Vagina (tissue), 2 donors: ENCODE measurements at regions not wholly inside any gene's neighbourhood (a gene's known extent, or its start where the extent isn't known, plus 50 kb on each side); places are given as distances from the start of the nearest gene placed in this dataset.

Experiments
- DNase-seq, 2 donors: peaks; one replicate each; pipeline ENCODE4 v3.0.0-alpha.2; 2017; ENCODE audit errors: extremely low spot score in 2 of 2
- H3K27ac ChIP-seq: fragments of 200-600 bp; sonication (generic); one replicate; pipeline ENCODE4 v1.5.1; 2019
- H3K27me3 ChIP-seq: fragments of 200-600 bp; sonication (generic); one replicate; pipeline ENCODE4 v1.5.1; 2019
- H3K36me3 ChIP-seq, 2 donors: fragments of 200-600 bp; sonication (generic); one replicate each; pipeline ENCODE4 v1.5.1; 2017 to 2019
- H3K4me1 ChIP-seq: fragments of 200-600 bp; sonication (generic); one replicate; pipeline ENCODE4 v1.5.1; 2019
- H3K4me3 ChIP-seq, 2 donors: fragments of 200-600 bp; sonication (generic); 1 replicate in 1 of 2; 2 replicates in 1 of 2; pipeline ENCODE4 v1.5.1; 2016 to 2019
- H3K9me3 ChIP-seq: fragments of 200-600 bp; sonication (generic); one replicate; pipeline ENCODE4 v1.5.1; 2019
- POLR2A ChIP-seq, 2 donors: fragments of 450-650 bp; IDR thresholded peaks; one replicate each; pipeline ENCODE4 v1.6.1; 2017; ENCODE audit warnings: antibody characterized with exemption in 2 of 2, mild to moderate bottlenecking in 2 of 2, moderate library complexity in 2 of 2
- POLR2AphosphoS5 ChIP-seq, 2 donors: sonication (generic); formaldehyde crosslinking; IDR thresholded peaks; one replicate each; pipeline ENCODE4 v1.9.0; 2017; ENCODE audit warnings: antibody characterized with exemption in 2 of 2, mild to moderate bottlenecking in 2 of 2, low read depth in 1 of 2; ENCODE audit not compliant: insufficient read depth in 1 of 2
- intact Hi-C: fragments of 100-400 bp; cut with DNase I; formaldehyde crosslinking; loops from one replicate; pipeline ENCODE4 v1.15.1; 2023
- TF ChIP-seq, protein P1 (sequence below), 3 experiments: fragments of 450-650 bp in 2 of 3; fragments of 200-600 bp in 1 of 3; sonication (generic) in 1 of 3; IDR thresholded peaks; one replicate each; pipeline ENCODE4 v1.5.1; 2017 to 2019; ENCODE audit warnings: antibody characterized with exemption in 3 of 3, mild to moderate bottlenecking in 2 of 3, moderate library complexity in 2 of 3

DNA sequence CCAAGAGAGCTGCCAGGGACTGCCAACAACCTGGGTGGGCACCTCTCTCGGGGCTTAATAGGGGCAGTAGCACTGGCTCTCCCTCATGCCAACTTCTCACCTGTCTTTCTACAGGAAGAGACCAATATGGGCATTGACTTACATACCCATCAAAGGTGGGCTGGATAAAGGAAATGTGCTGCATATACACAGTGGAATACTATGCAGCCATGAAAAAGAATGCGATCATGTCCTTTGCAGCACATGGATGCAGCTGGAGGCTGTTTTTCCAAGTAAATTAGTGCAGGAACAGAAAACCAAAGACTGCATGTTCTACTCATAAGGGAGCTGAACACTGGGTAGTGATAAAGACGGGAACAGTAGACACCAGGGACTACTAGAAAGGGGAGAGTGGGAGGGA, 172.5 kb downstream of the URB2 start:
- H3K9me3 ChIP-seq: no peaks in the 10 kb centered on the region
- no peak for DNase-seq
- intact Hi-C loops: no loop called here
- TF ChIP-seq POLR2A (IDR thresholded peaks at IDR 0.05): no peak
- no peak for TF ChIP-seq POLR2AphosphoS5 (IDR thresholded peaks at IDR 0.05; ENCODE audit: insufficient read depth in 1 of 2, low read depth in 1 of 2)
- TF ChIP-seq, protein P1, sequence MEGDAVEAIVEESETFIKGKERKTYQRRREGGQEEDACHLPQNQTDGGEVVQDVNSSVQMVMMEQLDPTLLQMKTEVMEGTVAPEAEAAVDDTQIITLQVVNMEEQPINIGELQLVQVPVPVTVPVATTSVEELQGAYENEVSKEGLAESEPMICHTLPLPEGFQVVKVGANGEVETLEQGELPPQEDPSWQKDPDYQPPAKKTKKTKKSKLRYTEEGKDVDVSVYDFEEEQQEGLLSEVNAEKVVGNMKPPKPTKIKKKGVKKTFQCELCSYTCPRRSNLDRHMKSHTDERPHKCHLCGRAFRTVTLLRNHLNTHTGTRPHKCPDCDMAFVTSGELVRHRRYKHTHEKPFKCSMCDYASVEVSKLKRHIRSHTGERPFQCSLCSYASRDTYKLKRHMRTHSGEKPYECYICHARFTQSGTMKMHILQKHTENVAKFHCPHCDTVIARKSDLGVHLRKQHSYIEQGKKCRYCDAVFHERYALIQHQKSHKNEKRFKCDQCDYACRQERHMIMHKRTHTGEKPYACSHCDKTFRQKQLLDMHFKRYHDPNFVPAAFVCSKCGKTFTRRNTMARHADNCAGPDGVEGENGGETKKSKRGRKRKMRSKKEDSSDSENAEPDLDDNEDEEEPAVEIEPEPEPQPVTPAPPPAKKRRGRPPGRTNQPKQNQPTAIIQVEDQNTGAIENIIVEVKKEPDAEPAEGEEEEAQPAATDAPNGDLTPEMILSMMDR (IDR thresholded peaks at IDR 0.05): no peak
- no peak overlapping the region for H3K4me3 ChIP-seq
- H3K27ac ChIP-seq: no peak overlapping the region
- H3K36me3 ChIP-seq: no peaks in the 10 kb centered on the region
- H3K4me1 ChIP-seq: no peaks in the 10 kb centered on the region
- H3K27me3 ChIP-seq: no peaks in the 10 kb centered on the region

DNA sequence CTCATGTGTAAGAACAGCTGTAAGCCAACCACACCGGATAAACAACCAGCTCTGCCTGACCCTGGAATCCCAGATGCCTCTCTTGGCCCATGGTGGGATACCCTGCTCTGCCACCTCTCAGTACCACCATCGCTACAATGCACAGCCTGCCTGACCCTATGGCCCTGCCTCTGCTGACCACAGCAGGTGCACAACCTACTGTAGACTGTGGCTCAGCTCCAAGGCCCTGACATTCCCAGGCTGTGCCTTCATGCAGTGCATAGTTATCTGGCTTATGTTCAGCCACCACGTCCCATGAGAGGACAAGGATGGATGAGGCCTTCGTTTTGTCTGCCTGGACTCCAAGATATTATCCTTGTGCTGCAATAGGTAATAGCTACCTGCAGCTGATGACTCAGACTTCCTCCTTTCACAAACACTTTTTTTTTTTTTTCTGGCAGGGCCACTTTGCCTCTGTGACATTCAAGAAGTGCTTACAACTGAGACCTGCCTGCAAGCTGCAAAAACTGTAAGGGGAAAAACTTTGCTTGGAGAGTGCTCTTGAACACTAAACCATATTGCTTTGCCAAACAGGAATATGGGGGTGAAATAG, 177.7 kb downstream of the URB2 start:
- TF ChIP-seq, protein P1 (IDR thresholded peaks at IDR 0.05): no peak
- TF ChIP-seq POLR2A (IDR thresholded peaks at IDR 0.05) (no peak), POLR2AphosphoS5 (IDR thresholded peaks at IDR 0.05; ENCODE audit: insufficient read depth in 1 of 2, low read depth in 1 of 2) (no peak)
- no peak overlapping the region for H3K4me3 ChIP-seq
- H3K9me3 ChIP-seq: peaks cover 9% of the 10 kb centered on the region
- no peak for DNase-seq
- H3K27me3 ChIP-seq: no peaks in the 10 kb centered on the region
- H3K27ac ChIP-seq: no peak overlapping the region
- no peaks in the 10 kb centered on the region for H3K4me1 ChIP-seq
- H3K36me3 ChIP-seq: no peaks in the 10 kb centered on the region
- intact Hi-C loops: no loop called here

DNA sequence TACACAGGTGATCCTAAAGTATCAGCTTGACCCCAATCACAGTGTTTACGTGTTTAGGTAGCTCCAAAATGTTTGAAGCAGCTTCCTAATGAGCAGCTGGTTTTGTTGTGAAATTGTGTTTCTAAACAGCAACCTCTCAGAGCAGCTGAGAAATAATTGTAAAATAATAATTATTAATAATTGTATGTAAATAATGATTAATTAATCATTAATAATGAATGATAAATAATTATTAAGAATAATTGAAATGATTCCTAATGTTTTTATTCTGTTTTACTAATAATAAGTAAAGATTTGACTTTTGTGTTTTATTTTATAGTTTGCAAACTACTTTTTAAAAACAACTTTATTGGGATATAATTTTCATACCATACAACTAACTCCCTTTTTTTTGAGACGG, 182.2 kb downstream of the URB2 start:
- no peak for DNase-seq
- TF ChIP-seq, protein P1 (IDR thresholded peaks at IDR 0.05): no peak
- TF ChIP-seq POLR2AphosphoS5 (IDR thresholded peaks at IDR 0.05; ENCODE audit: insufficient read depth in 1 of 2, low read depth in 1 of 2) (no peak), POLR2A (IDR thresholded peaks at IDR 0.05) (no peak)
- H3K4me1 ChIP-seq: no peaks in the 10 kb centered on the region
- H3K9me3 ChIP-seq: peaks cover 15% of the 10 kb centered on the region
- intact Hi-C loops: no loop called here
- H3K27ac ChIP-seq: no peak overlapping the region
- H3K27me3 ChIP-seq: no peaks in the 10 kb centered on the region
- H3K4me3 ChIP-seq: no peak overlapping the region
- H3K36me3 ChIP-seq: no peaks in the 10 kb centered on the region

DNA sequence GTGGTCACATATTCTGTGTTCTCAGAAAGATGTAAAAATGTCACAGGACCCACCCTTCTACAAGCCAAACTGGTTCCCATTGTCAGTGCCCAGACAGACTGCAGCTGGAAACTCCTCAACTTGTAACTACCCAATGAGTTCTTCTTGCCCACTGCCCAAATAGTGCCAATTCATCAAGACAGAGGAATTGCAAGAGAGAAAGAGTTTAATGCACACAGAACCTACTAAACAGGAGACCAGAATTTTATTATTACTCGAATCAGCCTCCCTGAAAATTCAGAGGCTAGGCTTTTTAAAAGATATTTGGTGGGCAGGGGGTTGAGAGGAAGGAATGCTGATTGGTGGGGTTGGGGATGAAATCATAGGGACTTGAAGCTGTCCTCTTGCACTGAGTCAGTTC, 184.1 kb downstream of the URB2 start:
- no peaks in the 10 kb centered on the region for H3K27me3 ChIP-seq
- no peaks in the 10 kb centered on the region for H3K4me1 ChIP-seq
- no peak overlapping the region for H3K27ac ChIP-seq
- intact Hi-C loops: no loop called here
- H3K36me3 ChIP-seq: no peaks in the 10 kb centered on the region
- TF ChIP-seq POLR2A (IDR thresholded peaks at IDR 0.05) (no peak), POLR2AphosphoS5 (IDR thresholded peaks at IDR 0.05; ENCODE audit: insufficient read depth in 1 of 2, low read depth in 1 of 2) (no peak)
- TF ChIP-seq, protein P1 (IDR thresholded peaks at IDR 0.05): no peak
- H3K4me3 ChIP-seq: no peak overlapping the region
- no peak for DNase-seq
- peaks cover 7% of the 10 kb centered on the region for H3K9me3 ChIP-seq

DNA sequence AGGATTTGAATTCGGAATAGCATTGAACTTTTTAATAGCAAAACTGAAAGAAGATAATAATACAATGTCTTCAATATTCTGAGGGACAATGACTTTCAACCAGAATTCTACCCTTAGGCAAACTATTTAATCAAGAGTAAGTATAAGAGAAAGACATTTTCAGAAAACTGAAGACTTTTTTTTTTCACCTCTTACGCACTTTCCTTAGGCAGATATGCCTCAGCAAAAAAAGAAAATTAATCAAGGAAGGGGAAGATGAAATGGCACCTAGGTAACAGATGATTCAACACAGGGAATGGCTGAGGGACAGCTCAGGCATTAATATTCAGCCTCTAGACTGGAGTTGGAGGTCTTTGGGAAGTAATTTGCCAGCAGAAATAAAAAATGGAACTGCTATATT, 184.9 kb downstream of the URB2 start:
- TF ChIP-seq, protein P1 (IDR thresholded peaks at IDR 0.05): no peak
- TF ChIP-seq POLR2AphosphoS5 (IDR thresholded peaks at IDR 0.05; ENCODE audit: insufficient read depth in 1 of 2, low read depth in 1 of 2) (no peak), POLR2A (IDR thresholded peaks at IDR 0.05) (no peak)
- intact Hi-C loops: no loop called here
- H3K27ac ChIP-seq: no peak overlapping the region
- H3K4me1 ChIP-seq: no peaks in the 10 kb centered on the region
- H3K9me3 ChIP-seq: peaks cover 7% of the 10 kb centered on the region
- no peak for DNase-seq
- no peaks in the 10 kb centered on the region for H3K27me3 ChIP-seq
- no peaks in the 10 kb centered on the region for H3K36me3 ChIP-seq
- H3K4me3 ChIP-seq: no peak overlapping the region
